Daoy (cell line): ENCODE measurements at regions not wholly inside any gene's neighbourhood (a gene's known extent, or its start where the extent isn't known, plus 50 kb on each side); places are given as distances from the start of the nearest gene placed in this dataset.

ENCODE experiments used
- DNase-seq: peaks from one replicate; pipeline ENCODE4 v3.0.0-alpha.2; 2015; ENCODE audit warnings: low read depth

DNA sequence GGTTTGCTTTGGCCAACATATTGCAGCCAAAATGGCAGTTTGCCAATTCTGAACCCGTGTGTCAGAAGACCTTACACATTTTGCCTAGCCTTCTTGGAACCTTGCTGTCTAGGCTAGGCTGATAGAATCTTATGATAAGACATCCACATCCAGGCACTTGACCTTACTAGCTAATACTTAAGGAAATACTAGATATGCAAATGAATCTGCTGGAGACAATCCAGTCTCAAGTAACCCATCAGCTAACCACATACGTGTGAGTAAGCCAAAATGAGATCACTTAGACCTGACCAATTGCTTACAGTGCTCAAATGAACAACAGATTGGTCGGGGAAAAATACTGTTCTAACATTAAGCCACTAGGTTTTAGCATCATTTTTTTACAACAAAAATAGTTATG lies 1504.6 kb upstream of the CDH9 start:
- DNase-seq, result no peak

DNA sequence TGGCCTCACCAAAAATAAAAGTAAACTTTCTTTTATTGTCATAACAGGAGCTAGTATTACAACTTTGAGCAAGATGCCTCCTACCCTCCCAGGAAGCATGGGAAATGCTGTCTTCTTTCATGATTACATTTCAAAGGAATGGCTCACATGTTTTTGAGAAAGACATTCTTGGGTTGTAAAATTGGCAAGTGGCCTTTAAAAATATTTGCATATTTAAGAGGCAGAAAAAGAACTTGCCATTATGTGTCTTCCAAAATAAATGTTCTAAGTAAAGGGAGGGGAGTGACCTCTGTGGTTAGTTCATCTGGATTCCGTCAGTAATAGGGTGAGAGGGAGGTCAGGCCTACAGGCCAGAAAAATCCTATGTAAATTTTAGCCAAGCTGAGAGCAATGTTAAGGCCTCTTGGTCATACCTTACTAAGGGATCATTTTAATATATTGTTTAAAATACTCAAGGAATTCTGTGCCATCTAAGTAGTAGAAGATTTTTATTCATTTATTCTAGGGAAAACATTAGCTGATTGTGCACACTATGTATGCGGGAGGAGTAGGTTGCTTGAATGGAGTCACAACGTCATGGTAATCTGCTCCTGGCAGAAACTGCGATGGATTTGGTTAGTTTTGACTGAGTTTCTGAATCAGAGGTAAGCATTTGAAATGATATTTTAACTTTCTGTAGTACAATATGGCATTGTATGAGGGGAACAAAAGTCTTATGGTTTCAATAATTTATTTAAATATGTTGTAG lies 1485.7 kb upstream of the CDH9 start:
- no peak for DNase-seq

- DNase-seq, result no peak
These were observed 1485.0 kb upstream of the CDH9 start for GRCh38 chr5:28523416-28523815.

GRCh38 chr5:28517691-28518090 lies 1479.3 kb upstream of the CDH9 start:
- no peak for DNase-seq

DNA sequence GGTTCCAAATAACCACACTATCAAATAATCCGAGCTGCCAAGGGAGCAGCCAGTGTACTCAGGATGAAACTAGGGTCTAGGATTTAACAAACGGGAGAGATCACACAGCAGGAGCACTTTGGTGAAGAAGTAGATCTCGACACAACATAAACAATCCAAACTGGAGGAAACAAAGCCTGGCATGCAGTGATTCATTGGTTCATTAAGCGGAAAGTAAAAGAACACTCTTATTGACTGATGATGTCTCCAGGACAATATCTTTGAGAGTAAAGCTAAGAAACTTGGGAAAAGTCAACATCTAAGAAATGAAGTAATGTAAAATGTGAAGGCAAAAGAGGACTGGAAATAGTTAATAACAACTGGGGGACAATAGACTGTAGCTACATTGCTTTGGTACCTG lies 1478.3 kb upstream of the CDH9 start:
- DNase-seq, result no peak

DNA sequence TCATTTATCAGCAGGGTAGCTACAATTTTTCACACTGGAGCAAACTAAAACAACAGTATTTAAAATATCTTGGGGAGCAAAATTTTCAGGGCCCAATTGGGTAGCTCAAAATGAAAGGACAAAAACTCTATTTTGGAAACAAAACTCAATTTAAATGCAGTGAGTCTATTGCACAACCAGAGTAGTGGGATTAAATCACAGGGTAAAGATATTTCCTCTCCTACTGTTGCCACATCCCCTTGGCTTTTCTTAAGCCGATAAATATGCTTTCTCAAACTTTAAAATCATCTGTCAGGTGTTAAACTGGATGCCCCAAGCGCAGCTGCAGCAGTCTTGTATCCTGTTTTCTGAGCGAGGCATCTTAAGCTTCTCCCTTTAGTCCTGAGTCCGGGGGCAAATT lies 1474.3 kb upstream of the CDH9 start:
- DNase-seq, result no peak

- DNase-seq, result no peak
These were observed 1466.7 kb upstream of the CDH9 start for GRCh38 chr5:28505121-28505520.

GRCh38 chr5:28500511-28500910 lies 1462.1 kb upstream of the CDH9 start:
- DNase-seq, result no peak

GRCh38 chr5:28499766-28500290 lies 1461.4 kb upstream of the CDH9 start:
- DNase-seq, result no peak

DNA sequence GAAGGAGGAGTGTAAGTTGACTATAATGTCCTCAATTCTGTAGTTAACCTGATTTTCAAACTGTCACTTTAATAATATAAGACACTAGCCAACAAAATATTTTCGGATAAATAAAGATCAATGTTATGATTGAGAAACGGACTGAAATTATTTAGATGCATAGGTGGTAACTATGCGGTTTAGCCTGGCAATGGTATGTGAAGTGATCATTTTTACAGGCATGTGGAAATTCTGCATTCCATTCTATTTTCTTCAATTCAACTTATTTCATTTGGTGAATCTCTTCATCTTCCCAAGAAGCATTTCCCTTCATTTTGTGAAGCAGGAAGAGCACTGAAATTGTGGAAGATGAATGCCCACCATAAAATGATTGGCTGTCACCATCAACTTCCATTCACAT lies 1457.5 kb upstream of the CDH9 start:
- DNase-seq, result no peak

GRCh38 chr5:28493456-28493855 lies 1455.1 kb upstream of the CDH9 start:
- DNase-seq, result no peak

GRCh38 chr5:28488752-28489151 lies 1450.4 kb upstream of the CDH9 start:
- no peak for DNase-seq

GRCh38 chr5:28483327-28484025 lies 1445.1 kb upstream of the CDH9 start:
- DNase-seq, result no peak

GRCh38 chr5:28473531-28474107 lies 1435.2 kb upstream of the CDH9 start:
- DNase-seq, result no peak

DNA sequence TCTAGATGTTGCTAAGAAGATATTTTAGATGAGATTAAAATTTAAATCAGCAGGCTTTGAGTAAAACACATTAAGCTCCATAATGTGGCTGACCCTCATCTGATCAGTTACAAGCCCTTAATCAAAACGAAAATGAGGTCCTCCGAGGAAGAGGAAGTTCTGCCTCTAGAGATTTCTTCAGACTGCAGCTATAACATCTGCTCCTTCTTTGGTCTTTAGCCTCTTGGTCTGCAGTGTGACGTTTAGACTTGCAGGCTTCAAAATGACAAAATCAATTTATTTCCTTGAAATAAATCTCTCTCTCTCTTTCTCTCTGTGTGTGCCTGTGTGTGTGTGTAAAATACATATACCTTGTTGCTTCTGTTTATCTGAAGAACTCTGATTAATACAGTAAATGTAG lies 1429.8 kb upstream of the CDH9 start:
- no peak for DNase-seq

- no peak for DNase-seq
These were observed 1425.3 kb upstream of the CDH9 start for GRCh38 chr5:28463728-28464127.

DNA sequence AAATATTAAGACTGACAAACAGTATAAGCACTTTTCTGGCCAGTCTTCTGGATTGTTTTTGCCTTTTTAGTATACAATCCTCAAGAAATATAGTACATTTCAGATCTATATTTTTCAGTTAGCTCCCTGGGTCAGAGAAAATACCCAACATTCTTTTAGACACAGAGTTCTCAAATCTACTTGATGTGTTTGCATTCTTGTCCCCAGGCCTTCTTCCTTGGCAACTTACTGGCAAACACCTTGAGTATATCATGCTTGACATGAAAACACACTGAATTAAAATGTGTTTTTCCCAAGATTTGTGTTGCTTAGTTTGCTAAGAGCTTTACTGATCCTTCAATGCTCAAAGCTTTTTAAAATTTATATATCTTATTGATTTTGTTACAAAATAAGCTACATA lies 1413.1 kb upstream of the CDH9 start:
- no peak for DNase-seq

DNA sequence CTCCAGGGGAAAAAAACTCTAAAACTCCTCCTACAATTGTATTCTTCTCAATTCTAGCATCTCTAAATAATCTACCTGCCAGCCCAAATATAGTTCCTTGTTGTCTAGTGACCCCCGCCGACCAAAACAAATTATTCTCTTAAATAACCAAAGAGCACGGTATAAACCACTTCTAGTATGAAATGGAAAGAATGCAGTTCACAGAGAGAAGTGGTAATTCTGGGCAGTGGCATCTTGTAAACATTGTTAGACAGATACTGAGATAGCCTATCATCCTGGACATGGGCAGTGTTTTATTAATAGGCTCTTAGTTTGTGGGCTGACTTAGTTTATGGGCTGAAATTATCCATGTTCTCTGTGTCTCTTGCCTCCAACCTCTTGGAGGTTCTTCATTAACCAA lies 1412.6 kb upstream of the CDH9 start:
- no peak for DNase-seq

GRCh38 chr5:28448791-28449190 lies 1410.4 kb upstream of the CDH9 start:
- no peak for DNase-seq

- DNase-seq, result no peak
These were observed 1392.3 kb upstream of the CDH9 start for GRCh38 chr5:28430565-28431178.

DNA sequence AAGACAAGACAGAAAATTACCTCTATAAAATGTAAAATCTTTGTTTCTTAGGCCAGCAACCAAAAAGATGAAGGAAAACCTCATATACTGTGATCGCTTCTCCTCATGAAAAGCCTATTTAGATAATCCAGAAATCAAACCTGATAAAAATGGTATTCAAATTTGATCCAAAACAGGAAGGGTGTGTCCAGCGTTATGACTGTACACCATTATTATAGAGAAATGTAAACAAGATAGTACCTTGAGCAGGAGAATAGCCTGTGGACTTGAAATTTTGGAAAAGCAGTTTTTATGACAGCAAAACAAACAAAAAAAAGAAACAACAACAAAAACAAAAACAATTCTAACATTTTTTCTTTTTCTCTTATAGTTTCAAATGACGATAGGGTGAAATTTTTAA lies 1382.8 kb upstream of the CDH9 start:
- DNase-seq, result no peak

DNA sequence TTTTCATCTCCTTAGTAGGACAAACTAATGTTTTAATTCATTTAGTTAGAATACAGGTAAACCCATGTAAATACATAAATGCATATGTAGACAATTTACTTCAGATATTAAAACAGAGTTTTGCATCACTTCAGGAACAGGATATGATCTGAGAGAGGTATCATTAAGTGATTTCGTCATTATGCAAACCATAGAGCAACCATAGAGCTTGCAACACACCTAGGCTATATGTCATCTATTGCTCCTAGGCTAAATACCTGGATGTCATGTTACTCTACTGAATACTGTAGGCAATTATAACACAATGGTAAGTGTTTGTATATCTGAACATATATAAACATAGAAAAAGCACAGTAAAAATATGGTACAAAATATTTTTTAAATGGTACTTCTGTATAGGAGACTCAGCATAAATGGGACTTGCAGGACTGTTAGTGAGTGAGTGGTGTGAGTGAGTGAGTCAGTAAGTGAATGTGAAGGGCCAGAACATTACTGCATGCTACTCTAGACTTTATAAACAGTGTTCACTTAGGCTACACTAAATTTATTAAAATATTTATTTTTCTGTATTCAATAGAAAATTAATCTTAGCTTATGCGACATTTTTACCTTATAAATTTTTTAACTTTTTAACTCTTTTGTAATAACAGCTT lies 1377.5 kb upstream of the CDH9 start:
- no peak for DNase-seq
